GM12892 (cell line): ENCODE measurements at regions not wholly inside any gene's neighbourhood (a gene's known extent, or its start where the extent isn't known, plus 50 kb on each side); places are given as distances from the start of the nearest gene placed in this dataset.

ENCODE experiments used
- DNase-seq: peaks from one replicate; pipeline ENCODE4 v3.0.0; 2011; ENCODE audit not compliant: insufficient read length
- FAIRE-seq: peaks from 2 replicates; lab custom pipeline; 2011; peaks lifted over from hg19 to GRCh38; lab: Jason Lieb, UNC
- POLR2A ChIP-seq: IDR thresholded peaks from 2 replicates; pipeline ENCODE4 v1.6.1; 2011; ENCODE audit warnings: low read depth, low read length, control low read depth
- POLR2AphosphoS5 ChIP-seq: IDR thresholded peaks from 2 replicates; pipeline ENCODE4 v1.6.1; 2011; ENCODE audit warnings: low read depth, low read length, control low read depth
- TAF1 ChIP-seq: IDR thresholded peaks from 2 replicates; pipeline ENCODE4 v1.6.1; 2011; ENCODE audit warnings: low read depth, mild to moderate bottlenecking, control low read depth, low read length, borderline replicate concordance

DNA sequence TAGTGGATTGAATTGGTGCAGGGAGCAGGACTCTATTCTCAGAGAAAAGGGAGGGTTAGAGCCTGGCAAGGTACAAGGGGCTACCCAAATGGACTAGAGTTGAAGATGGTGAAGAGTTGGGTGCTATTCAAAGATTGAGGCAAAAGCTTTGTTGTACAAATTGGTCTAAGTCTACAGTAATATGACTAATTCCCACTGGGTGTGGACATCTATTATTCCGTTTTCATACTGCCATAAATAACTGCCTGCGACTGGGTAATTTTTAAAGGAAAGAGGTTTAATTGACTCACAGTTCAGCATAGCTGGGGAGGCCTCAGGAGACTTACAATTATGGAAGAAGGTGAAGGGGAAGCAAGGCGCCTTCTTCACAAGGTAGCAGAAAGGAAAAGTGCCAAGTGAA, 266.3 kb downstream of the TPBG start:
- no peak for TF ChIP-seq POLR2A
- TF ChIP-seq POLR2AphosphoS5, result no peak
- no peak for TF ChIP-seq TAF1
- no peak for FAIRE-seq
- DNase-seq, result no peak

DNA sequence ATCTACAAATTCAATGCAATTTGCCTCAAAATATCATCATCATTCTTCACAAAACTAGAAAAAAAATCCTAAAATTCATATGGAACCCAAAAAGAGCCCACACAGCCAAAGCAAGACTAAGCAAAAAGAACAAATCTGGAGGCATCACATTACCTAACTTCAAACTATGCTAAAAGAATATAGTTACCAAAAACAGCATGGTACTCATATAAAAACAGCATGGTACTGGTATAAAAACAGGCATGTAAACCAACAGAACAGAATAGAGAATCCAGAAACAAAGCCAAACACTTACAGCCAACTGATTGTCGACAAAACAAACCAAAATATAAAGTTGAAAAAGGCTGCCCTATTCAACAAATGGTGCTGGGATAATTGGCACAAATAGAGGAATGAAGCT, 278.1 kb downstream of the TPBG start:
- TF ChIP-seq POLR2AphosphoS5 (no peak), POLR2A (no peak), TAF1 (no peak)
- FAIRE-seq (no peak), DNase-seq (no peak)

DNA sequence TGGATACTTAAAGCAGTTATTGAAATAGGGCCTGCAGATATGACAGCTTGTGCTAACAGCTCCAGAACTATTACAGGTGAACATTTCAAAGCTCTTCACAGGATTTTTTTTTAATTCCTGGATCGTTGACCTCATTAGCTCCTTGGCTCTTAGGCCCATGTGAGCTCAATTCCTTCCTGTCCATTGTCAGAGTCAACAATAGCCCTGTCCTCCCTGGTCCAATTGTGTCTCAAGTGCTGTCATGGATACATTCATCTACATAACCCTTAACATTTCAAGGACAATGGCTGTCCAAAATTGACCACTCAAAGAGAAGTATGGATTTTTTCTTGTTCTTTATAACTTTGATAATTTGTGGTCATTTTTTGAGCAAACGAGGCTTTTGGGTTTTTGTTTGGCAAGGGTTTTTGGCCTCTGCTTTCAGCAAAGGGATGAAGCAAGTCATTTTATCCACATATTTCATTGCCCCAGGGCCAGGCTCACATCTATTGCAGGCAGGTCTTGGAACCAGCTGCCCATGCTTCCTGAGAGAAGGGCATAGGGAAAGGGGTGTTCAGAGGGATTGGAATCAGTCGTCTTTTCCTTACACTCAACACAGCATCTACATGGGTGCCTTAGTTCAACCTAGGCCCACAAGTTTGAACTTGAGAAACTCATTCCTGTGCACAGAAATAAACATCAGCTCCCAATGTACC, 282.1 kb downstream of the TPBG start:
- no peak for TF ChIP-seq POLR2A
- no peak for TF ChIP-seq POLR2AphosphoS5
- TF ChIP-seq TAF1, result no peak
- no peak for FAIRE-seq
- DNase-seq, result no peak

DNA sequence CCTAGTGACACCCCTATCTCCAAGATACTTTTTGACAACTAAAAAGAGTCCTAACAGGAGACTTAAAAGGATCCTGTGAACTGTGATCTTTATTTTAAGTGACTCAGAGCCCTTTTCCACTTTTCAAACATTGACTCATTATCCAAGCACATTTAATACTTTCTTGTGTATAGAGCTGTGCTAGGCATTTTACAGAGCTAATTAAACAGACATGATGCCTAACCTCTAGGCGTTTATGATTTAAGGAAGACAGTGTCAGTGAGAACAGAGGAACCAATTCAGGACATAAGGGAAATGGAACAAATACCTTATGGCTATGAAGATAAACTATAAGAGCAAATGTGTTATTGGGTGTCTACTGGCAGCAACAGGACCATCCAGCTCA, 282.6 kb downstream of the TPBG start:
- FAIRE-seq, result no peak
- DNase-seq, result no peak
- no peak for TF ChIP-seq POLR2AphosphoS5
- TF ChIP-seq POLR2A, result no peak

DNA sequence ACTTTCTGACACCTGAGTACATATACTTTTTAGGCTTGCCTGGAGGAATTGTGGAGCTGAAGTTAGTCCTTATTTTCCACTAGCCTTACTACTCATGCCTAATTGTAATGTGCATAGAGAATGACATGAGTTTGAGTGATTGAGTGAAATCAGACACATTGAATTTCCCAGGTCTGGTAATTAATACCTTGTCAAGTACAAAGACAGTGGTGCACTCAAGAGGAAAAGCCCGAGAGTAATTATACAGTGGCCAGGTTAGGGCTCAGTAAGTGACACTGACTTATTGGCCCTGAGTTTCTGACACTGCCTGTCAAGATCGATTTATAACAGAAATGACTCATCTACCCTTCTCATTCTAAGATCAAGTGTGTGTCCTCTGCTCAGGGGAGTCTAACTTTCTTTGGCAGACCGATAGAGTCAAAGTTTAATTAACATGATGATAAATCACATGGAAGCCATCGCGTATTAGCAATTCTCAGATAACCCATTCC, 288.3 kb downstream of the TPBG start:
- no peak for FAIRE-seq
- no peak for DNase-seq

DNA sequence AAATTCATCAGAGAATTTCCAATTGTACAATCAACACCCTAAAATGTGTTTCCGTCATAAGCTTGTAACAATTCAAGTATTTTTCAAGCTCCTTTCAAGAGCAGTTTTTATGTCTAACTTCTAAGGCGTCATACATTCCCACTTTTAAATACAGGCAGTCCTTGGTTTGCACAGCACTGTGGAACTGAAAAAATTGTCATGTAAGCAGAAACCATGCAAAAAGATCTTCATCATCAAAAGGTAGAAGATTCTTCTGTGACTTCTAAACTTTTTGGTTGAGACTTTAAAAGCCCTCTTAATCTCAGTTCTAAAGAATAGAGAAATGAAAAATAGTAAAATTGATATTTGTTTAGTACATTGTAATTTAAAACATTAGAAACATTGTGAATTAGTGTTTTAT, 315.6 kb downstream of the TPBG start:
- TF ChIP-seq TAF1 (no peak), POLR2AphosphoS5 (no peak), POLR2A (no peak)
- DNase-seq, result no peak
- no peak for FAIRE-seq

More for the DNA sequence above, 288.3 kb downstream of the TPBG start:
- TF ChIP-seq POLR2AphosphoS5 (no peak), TAF1 (no peak), POLR2A (no peak)

DNA sequence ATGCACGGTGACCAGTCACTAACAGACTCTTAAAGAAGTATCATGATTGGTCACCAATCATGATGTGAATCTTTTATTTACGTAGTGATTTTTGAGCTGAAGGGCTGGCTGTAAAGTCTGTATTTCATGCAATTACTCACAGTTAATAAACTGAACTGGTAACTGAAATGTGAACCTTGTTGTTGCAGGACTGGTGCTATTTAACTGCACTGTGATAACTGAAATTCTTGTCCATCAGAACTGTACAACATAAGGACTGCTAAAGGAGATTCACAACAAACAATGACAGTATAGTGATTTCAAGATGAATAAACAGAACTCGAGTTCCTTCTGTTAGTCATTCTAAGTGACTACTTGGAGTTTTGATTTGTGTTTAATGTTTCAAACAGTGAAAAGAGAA, 316.6 kb downstream of the TPBG start:
- FAIRE-seq (no peak), DNase-seq (no peak)
- TF ChIP-seq POLR2AphosphoS5, result no peak
- no peak for TF ChIP-seq TAF1

DNA sequence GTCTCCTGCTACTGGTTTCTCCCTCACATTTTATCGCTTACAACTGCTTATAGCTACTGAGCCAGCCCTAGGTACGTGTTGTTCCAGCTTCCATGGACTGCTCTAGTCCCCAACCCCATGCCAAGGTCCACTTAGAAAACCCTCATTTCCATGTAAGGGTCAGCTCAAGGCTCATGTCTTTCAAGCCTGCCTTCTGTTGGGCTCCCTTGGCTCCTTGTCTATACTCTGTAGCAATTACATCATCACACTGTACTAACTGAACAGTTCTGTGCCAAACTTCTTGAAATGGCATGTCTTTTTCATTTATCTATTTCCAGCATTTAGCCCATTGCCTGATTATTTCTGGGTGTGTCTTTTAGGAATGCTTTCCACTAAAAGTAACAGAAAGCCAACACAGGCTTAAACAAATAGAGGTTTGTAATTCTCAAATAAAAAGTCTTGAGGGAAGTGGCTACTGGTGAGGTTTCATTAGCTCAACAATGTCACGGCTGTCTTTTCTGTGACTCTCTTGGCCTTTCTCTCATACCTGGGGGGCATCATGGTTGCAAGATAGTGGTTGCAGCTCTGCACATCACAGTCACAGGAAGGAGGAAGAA, 317.6 kb downstream of the TPBG start:
- TF ChIP-seq POLR2A (no peak), TAF1 (no peak), POLR2AphosphoS5 (no peak)
- FAIRE-seq (no peak), DNase-seq (no peak)

DNA sequence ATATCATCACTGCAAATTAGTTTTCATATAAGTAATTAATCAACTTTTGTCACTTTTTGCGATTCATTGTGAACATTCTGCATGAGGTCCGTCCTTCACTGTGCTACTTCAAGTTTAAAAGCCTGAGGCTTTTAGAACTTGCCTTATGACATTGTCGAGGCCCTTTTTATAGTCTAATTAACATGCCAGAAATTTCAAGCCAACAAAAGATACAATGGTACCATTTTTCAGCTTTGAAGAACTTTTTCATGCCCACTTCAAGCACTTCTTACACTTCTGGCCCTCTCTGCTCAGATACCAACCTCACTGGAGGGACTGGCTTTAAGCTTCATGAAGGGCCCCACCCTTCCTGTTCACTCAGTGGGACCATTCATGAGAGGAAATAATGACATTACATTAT, 323.1 kb downstream of the TPBG start:
- no peak for TF ChIP-seq TAF1
- no peak for TF ChIP-seq POLR2AphosphoS5
- no peak for TF ChIP-seq POLR2A
- DNase-seq (no peak), FAIRE-seq (no peak)

DNA sequence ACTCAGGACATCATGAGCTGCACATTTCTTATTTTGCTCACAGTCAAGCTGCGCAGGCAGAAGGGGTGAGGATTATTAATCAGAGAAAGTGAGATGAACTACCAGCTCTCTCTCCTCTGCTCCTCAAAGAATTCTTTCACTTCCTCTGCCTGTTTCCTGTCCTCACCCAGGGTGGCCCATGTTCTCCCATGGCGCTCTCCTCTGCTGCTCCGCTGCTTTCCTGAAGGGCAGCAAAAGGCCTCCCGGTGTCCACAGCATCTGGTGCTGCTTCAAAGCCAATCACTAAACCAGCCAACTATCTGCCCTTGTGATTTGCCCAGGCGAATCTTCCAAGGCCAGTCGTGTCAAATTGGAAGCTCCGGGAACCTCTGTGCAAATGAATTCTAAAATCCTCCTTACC, 324.2 kb downstream of the TPBG start:
- TF ChIP-seq POLR2A, result no peak
- no peak for TF ChIP-seq TAF1
- no peak for TF ChIP-seq POLR2AphosphoS5
- DNase-seq, result no peak
- no peak for FAIRE-seq

DNA sequence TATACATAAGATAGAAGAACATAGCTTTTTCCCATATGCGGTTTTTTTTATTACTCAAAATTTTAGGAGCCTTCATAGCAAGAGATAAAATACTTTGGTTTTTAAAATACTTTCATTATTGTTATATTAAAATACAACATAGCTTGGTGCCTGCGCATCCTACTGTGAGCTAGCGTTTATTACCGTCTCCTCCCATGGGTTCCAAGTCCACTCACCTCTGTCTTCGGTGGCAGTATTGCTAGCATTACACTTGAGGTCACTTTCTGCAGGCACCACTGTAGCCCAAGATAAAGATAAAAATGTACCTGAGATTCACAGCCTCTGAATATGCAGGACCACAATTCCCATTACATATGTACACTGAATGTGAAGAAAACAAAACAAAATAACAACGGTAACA, 326.7 kb downstream of the TPBG start:
- FAIRE-seq (no peak), DNase-seq (no peak)
- TF ChIP-seq POLR2AphosphoS5, result no peak
- TF ChIP-seq POLR2A, result no peak
- TF ChIP-seq TAF1, result no peak

DNA sequence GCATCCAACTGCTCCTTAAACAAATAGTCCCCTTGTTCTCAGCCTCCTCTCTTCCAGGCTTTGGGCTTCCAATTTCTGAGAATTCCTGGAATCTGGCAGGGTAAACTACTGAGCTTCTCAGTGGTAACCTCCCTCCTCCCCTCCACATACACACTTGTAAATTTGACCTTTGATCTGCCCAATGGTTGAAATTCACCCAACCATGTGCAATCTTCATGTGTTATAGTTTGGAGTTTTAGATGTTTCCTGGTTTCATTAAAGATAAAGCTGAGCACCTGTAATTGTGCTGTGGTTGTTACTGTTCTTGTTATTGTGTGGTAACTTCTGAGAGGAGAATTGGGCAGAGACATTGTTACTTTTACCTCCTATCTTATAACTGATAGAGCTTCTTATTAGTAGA, 328.4 kb downstream of the TPBG start:
- FAIRE-seq, result no peak
- DNase-seq, result no peak
- no peak for TF ChIP-seq TAF1
- no peak for TF ChIP-seq POLR2AphosphoS5
- TF ChIP-seq POLR2A, result no peak

DNA sequence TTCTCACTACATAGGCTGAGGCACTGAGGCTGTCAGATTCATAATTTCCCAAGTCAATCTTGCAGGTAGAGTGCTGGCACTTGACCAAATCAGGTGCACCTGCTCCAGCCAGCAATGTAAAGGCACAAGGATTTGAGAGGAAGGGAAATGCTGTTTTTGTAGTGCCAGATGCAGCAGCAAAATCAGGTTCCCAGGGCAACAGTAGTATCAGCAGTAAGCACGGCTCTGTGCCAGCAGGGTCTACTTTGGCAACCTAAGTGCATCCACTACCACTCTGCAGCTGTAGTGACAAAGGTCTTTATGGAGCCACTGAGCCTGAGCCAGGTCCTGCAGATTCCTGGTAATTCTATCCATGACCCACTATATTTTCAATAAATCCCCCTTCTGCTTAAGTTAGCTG, 329.5 kb downstream of the TPBG start:
- DNase-seq (no peak), FAIRE-seq (no peak)
- TF ChIP-seq POLR2A (no peak), TAF1 (no peak), POLR2AphosphoS5 (no peak)
